Epithelial cell of esophagus (primary cell): ENCODE measurements at regions not wholly inside any gene's neighbourhood (a gene's known extent, or its start where the extent isn't known, plus 50 kb on each side); places are given as distances from the start of the nearest gene placed in this dataset.
A peak's percentile ranks its signal among the peaks of the same experiment; 100 is the strongest.

Source experiments
- DNase-seq: peaks from one replicate; pipeline ENCODE4 v3.0.0; 2010; ENCODE audit warnings: low read depth
- H3K4me3 ChIP-seq: 2 replicates; pipeline ENCODE4 v1.5.1; 2011; ENCODE audit warnings: mild to moderate bottlenecking, low read length, control low read depth
- TF ChIP-seq, protein P1 (sequence below): IDR thresholded peaks from 2 replicates; pipeline ENCODE4 v1.5.1; 2011; ENCODE audit warnings: low read depth, mild to moderate bottlenecking, low read length, control low read depth, inconsistent platforms; ENCODE audit not compliant: insufficient read depth; ENCODE audit errors: missing control alignments

DNA sequence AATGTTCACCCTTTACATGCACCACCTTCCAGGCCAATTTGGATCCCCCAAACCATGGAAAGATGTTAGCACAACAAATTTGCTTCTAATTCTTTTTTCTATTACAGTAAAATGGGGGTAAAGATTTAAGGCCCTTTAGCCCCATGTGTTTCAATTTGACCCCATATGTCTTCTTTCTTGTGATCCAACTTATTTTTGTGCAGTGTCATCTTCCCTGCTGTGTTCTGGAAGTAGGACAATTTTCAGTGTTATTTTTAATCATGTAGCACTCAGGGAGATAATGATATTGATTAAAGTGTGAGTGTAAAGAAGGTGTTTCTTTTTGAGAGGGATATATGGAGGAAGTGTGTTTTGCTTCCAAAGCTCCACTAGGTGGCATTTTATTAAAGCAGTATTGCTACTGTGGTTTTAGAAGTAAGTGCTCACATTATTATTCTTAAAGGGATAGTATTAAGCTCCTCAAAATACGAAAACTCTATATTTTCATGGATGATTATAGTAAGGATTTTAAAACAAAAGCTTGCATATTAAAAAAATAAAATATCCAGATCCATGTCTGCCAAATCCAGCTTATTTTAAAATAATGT is 118.7 kb upstream of the ATP10B start:
- peak; percentile 39 for DNase-seq
- TF ChIP-seq, protein P1, sequence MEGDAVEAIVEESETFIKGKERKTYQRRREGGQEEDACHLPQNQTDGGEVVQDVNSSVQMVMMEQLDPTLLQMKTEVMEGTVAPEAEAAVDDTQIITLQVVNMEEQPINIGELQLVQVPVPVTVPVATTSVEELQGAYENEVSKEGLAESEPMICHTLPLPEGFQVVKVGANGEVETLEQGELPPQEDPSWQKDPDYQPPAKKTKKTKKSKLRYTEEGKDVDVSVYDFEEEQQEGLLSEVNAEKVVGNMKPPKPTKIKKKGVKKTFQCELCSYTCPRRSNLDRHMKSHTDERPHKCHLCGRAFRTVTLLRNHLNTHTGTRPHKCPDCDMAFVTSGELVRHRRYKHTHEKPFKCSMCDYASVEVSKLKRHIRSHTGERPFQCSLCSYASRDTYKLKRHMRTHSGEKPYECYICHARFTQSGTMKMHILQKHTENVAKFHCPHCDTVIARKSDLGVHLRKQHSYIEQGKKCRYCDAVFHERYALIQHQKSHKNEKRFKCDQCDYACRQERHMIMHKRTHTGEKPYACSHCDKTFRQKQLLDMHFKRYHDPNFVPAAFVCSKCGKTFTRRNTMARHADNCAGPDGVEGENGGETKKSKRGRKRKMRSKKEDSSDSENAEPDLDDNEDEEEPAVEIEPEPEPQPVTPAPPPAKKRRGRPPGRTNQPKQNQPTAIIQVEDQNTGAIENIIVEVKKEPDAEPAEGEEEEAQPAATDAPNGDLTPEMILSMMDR, result peak; percentile 43
- H3K4me3 ChIP-seq, result no peak overlapping the region

DNA sequence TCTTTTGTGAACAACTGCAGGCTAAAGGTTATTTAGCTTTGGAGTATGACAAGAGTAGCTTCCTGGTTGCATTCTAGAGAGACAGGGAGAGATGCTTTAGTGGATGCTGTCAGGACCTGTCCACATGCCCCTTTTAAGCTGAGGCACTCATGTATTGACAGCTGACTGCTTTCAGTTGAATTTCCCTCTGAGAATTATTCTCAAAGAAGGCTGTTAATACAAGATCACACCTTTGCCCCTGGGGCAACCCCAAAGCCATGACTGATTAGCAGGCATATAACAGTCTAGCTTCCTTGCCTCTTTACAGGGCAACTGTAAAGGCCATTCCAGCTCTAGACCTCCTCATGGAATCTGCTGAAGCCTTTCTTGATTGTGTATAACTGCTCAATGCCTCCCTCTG is 117.6 kb upstream of the ATP10B start:
- DNase-seq, result no peak
- no peak overlapping the region for H3K4me3 ChIP-seq
- TF ChIP-seq, protein P1, result no peak

DNA sequence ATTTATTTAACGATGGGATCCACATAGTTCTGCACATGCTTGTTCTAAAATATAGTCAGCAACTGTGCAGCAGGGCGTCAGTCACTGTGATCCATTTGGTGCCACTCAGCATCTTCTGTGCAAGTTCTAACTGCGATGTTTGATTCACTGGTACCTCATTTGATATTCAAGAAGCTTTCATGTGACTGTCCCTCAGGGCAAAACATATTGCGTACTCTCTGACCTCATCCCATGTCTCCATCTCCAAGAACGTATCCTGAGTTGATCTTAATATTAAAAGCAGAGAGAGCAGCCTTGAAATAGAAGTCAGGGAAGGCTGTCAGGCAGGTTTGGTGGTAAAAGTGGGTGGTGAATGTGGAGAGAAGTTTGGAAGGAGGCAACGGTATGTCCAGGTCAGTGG is 116.5 kb upstream of the ATP10B start:
- no peak overlapping the region for H3K4me3 ChIP-seq
- DNase-seq, result peak; percentile 68
- TF ChIP-seq, protein P1, result no peak

DNA sequence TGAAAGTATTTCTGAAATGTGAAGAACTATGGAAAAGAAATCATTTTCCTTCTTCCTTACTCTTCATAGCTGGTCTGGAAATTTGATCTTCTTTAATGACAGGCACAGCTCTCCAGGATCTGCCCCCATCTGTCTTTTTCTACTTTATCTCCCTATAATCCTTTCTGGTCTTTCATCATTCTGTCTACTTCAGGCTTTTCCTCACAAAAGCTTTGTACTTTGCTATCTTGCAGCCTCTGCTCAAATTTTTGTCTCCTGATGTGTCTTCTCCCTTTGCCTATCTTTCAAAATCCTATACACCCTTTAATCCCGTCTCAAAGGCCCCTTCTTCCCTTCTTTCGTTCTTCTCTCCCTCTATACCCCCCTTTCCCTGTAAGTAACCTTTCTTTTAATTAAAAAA is 114.9 kb upstream of the ATP10B start:
- TF ChIP-seq, protein P1, result no peak
- H3K4me3 ChIP-seq, result no peak overlapping the region
- no peak for DNase-seq

DNA sequence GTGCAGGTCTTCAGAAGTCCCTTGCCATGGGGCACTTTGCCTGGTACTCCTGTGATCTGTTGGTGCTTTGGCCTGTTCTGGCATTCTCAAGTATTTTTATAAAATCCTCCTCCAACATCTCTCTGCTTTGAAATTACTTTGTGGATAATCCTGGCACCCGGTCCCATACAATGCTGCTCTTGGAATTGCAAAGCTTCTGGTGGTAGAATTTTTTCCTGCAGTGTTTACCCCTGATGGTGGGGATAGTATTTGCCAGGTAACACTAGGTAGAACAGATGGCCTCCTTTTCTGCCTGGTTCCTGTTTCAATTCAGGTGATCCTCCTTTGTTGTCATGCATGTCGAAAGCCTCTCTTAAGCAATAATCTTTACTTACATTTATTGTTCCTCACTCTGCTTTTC is 109.8 kb upstream of the ATP10B start:
- H3K4me3 ChIP-seq, result no peak overlapping the region
- peak; percentile 51 for DNase-seq
- TF ChIP-seq, protein P1, result no peak

DNA sequence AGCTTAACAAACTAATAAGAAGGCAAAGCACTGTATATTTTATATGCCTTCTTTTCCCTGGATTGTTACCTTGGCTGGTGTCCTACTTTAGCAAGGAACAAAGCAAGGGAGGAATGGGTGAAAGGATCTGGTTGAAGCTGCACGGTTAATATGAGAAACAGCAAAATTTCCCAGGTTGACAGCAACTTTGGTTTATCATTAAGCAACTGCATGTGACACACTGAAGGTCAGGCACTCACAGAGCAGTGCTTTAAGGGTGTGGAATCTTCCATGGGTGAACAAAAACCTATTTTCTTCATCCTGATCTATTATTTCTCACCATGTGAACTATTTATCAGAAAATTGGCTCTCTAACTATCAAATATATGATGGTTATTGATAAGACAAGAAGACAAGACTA is 109.0 kb upstream of the ATP10B start:
- H3K4me3 ChIP-seq, result no peak overlapping the region
- TF ChIP-seq, protein P1, result no peak
- DNase-seq, result no peak

DNA sequence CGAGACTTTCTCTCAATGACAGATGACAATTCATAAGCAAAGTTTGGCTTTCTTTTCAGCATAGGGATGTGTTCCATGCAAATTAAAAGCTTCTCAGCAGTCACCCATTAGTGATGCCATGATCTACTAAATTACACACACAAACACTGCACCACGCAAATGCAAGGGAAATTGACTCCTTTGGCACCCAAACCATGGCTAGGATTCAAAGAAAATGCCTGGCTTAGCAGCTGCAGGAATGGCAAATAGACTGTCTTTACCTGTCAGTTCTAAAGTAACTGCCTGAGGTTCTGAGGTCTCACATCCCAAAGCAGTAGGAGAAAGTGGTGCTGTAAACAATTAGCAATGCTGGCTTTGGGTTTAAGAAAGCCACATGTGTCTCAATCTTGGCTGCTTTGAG is 108.6 kb upstream of the ATP10B start:
- no peak overlapping the region for H3K4me3 ChIP-seq
- TF ChIP-seq, protein P1, result no peak
- DNase-seq, result no peak
